Tongue (tissue), 1 donor: ENCODE measurements at regions not wholly inside any gene's neighbourhood (a gene's known extent, or its start where the extent isn't known, plus 50 kb on each side); places are given as distances from the start of the nearest gene placed in this dataset.
"Not testable (repeated sequence)": the region's sequence is repeated elsewhere in the genome, so short reads cannot be mapped to it uniquely, and the experiment has no call there.

ENCODE experiments used
- DNase-seq: peaks from one replicate; pipeline ENCODE4 v3.0.0-alpha.2; 2015

- no peak for DNase-seq
Measured at GRCh38 chr14:105890474-105891220, 364.3 kb downstream of the TMEM121 start.

- no peak for DNase-seq
Measured at GRCh38 chr14:105891221-105891602, 364.8 kb downstream of the TMEM121 start.

GRCh38 chr14:105891631-105892452, 365.5 kb downstream of the TMEM121 start:
- DNase-seq = no peak

- not testable (repeated sequence) for DNase-seq
Measured at GRCh38 chr14:105892453-105893441, 366.4 kb downstream of the TMEM121 start.

GRCh38 chr14:105893686-105894085, 367.3 kb downstream of the TMEM121 start:
- not testable (repeated sequence) for DNase-seq

- no peak for DNase-seq
Measured at GRCh38 chr14:105894125-105894977, 368.0 kb downstream of the TMEM121 start.

GRCh38 chr14:105894978-105895881, 368.8 kb downstream of the TMEM121 start:
- no peak for DNase-seq

GRCh38 chr14:105896206-105896605, 369.8 kb downstream of the TMEM121 start:
- not testable (repeated sequence) for DNase-seq

GRCh38 chr14:105896961-105897724, 370.8 kb downstream of the TMEM121 start:
- not testable (repeated sequence) for DNase-seq

GRCh38 chr14:105897725-105898113, 371.3 kb downstream of the TMEM121 start:
- DNase-seq = no peak

GRCh38 chr14:105898482-105899010, 372.2 kb downstream of the TMEM121 start:
- no peak for DNase-seq

- no peak for DNase-seq
Measured at GRCh38 chr14:105899071-105899641, 372.8 kb downstream of the TMEM121 start.

GRCh38 chr14:105899657-105900397, 373.4 kb downstream of the TMEM121 start:
- DNase-seq = no peak

- DNase-seq = no peak
Measured at GRCh38 chr14:105900398-105901160, 374.2 kb downstream of the TMEM121 start.

- no peak for DNase-seq
Measured at GRCh38 chr14:105901226-105901625, 374.8 kb downstream of the TMEM121 start.

GRCh38 chr14:105902131-105902898, 375.9 kb downstream of the TMEM121 start:
- no peak for DNase-seq

- not testable (repeated sequence) for DNase-seq
Measured at GRCh38 chr14:105902899-105903165, 376.4 kb downstream of the TMEM121 start.
